HG02852 (cell line): ENCODE measurements at regions not wholly inside any gene's neighbourhood (a gene's known extent, or its start where the extent isn't known, plus 50 kb on each side); places are given as distances from the start of the nearest gene placed in this dataset.
"Not testable (repeated sequence)": the region's sequence is repeated elsewhere in the genome, so short reads cannot be mapped to it uniquely, and the experiment has no call there.

Experiments
- ATAC-seq: cut with Tn5 transposase; IDR thresholded peaks from one replicate; pipeline ENCODE4 v1.9.1; 2021; ENCODE audit warnings: mild to moderate bottlenecking, moderate library complexity; ENCODE audit not compliant: unreplicated experiment

- no peak for ATAC-seq
These were observed 50.0 kb upstream of the RASGRP1 start for GRCh38 chr15:38614621-38615020.

- ATAC-seq, result no peak
These were observed 53.2 kb upstream of the RASGRP1 start for GRCh38 chr15:38617831-38618230.

GRCh38 chr15:38618242-38618955 is 53.8 kb upstream of the RASGRP1 start:
- no peak for ATAC-seq

GRCh38 chr15:38620098-38620497 is 55.5 kb upstream of the RASGRP1 start:
- no peak for ATAC-seq

- no peak for ATAC-seq
These were observed 56.4 kb upstream of the RASGRP1 start for GRCh38 chr15:38620851-38621594.

GRCh38 chr15:38622304-38622703 is 57.7 kb upstream of the RASGRP1 start:
- ATAC-seq, result no peak

- ATAC-seq, result no peak
These were observed 58.3 kb upstream of the RASGRP1 start for GRCh38 chr15:38622908-38623307.

GRCh38 chr15:38623744-38624143 is 59.1 kb upstream of the RASGRP1 start:
- peak; percentile 48 for ATAC-seq

- no peak for ATAC-seq
These were observed 59.9 kb upstream of the RASGRP1 start for GRCh38 chr15:38624244-38625205.

GRCh38 chr15:38625886-38626285 is 61.3 kb upstream of the RASGRP1 start:
- ATAC-seq, result no peak

GRCh38 chr15:38626443-38627050 is 61.9 kb upstream of the RASGRP1 start:
- ATAC-seq, result no peak

GRCh38 chr15:38627689-38628277 is 63.2 kb upstream of the RASGRP1 start:
- no peak for ATAC-seq

GRCh38 chr15:38631119-38632075 is 66.8 kb upstream of the RASGRP1 start:
- ATAC-seq, result no peak

GRCh38 chr15:38635170-38635569 is 70.6 kb upstream of the RASGRP1 start:
- no peak for ATAC-seq

- no peak for ATAC-seq
These were observed 72.0 kb upstream of the RASGRP1 start for GRCh38 chr15:38636597-38636996.

GRCh38 chr15:38638126-38638525 is 73.5 kb upstream of the RASGRP1 start:
- no peak for ATAC-seq

GRCh38 chr15:38638811-38639210 is 74.2 kb upstream of the RASGRP1 start:
- no peak for ATAC-seq

GRCh38 chr15:38642689-38643270 is 78.2 kb upstream of the RASGRP1 start:
- ATAC-seq, result no peak

GRCh38 chr15:38644353-38644752 is 79.7 kb upstream of the RASGRP1 start:
- ATAC-seq, result not testable (repeated sequence)
